GM21737 (cell line): ENCODE measurements at regions not wholly inside any gene's neighbourhood (a gene's known extent, or its start where the extent isn't known, plus 50 kb on each side); places are given as distances from the start of the nearest gene placed in this dataset.

Source experiments
- ATAC-seq: cut with Tn5 transposase; IDR thresholded peaks from one replicate; pipeline ENCODE4 v1.9.1; 2021; ENCODE audit warnings: mild to moderate bottlenecking, moderate library complexity; ENCODE audit not compliant: unreplicated experiment

DNA sequence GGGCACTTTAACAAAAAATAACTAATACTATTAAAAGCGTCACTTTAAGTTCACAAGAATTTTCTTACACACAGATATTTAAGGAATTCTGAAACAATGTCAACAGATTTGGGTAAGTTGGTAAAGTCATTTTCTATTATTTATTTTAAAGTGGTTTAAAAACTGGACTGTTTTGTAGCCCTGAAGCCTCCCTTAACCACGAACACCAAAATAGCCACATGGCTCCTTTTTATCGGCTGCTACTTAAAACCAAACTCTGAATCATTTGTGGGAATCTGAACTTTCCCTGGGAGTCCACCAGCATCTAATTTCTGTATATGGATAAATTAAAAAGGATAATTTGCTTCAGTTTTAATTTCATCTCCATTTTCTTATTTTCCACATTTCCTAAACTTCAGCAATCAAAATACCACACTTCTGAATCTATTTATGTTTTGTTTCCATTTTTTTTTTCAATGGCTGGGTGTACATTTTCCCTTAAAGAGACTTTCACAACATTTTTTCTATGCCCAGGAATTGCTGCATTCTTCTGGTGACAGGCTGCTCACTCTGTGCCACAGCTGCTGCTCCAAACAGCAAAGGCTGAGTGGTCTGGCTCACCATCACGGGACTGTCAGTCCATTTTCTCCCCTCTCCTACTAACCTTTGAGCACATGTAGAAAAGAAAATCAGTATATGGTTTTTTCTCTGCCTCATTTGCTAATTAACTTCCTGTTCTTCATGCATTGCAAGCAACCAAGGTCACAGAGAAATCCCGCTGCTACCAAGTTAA lies 255.5 kb upstream of the KCNJ16 start:
- no peak for ATAC-seq

DNA sequence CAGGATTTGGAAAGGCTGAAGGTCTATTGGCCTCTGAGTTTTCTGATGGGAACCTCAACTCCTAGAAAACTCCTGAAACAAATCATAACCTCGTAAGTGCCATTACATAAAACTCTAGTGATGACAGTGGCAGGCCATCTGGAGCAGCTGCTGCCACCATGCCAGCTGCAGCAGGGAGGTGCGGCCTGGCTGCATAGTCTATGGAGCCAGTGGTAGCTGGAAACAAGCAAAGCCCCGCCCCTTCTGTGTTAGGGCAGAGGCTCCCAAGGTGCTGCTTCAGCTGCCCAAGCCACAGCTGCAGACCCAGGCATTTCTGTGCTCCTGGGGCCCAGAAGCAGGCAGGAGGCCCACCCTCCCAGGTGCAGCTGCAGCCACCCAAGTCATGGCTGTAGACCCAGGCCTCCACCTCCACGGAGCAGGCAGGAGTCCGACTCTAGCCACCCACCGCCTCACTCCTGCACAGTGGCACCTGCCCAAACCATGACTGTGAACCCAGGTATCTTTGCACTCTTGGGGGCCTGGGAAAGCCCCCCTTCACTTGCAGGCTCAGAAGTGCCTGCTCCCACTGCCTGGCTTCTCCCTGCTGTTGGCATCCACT lies 254.1 kb upstream of the KCNJ16 start:
- ATAC-seq: no peak

DNA sequence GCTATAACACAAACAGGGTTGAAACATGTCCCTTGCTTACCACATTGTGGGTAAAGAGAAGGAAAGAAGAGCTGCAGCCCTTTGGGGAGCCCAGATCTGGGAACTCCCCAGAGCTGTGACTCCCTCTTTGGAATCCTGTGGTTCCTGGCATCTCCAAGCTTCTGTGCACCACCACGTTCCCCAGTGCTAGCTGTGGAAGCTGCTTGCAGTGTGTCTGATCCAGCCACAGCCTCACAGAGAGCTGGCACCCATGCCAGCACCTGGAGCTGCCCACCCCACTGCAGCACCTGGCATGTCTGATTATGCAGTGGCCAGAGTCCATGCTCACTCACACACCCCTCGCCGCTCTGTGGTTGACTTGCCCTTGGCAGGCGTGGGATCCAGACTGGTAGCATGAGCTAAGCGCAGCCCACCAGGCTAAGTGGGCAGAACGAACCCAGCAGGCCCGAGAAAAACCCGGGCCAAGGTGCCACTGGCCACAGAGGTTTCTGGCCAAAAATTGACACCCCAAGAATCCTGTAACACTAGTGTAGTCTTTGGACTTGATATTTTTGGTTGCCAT lies 252.6 kb upstream of the KCNJ16 start:
- ATAC-seq: no peak

DNA sequence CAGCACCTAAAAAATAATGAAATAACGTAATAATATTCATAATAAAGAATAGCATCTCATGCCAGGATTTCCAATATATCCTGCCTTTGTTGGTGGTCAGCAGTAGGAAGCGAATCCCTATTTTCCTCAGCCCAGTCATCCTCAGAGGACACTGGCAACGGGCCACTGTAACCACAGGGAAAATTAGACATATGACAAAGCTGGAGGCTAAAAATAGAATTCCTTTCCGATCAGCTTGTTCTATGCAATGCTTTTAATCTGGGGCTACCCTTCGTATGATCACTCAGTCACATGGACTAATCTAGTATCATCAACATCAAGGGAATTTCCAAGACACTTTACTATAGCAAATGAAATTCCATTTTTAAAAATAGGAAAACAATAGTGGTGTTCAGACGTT lies 246.9 kb upstream of the KCNJ16 start:
- no peak for ATAC-seq

DNA sequence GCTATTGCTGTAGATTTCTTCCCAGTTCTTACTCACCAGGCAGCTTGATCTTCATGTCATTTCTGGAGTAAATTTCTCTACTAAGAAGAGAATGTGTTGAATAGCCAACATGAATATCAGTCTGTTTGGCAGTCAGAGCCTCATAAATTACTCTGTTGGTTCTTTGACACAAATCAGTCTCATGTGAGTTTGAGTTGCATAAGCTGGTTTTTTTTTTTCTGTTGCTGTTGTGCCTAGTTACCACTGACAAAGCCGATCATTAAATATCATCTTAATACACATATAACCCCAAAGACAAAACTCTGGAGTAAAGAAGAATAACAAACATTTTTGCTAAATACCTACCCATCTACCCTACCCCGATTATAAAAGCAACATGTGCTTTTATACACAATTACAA lies 240.5 kb upstream of the KCNJ16 start:
- no peak for ATAC-seq

DNA sequence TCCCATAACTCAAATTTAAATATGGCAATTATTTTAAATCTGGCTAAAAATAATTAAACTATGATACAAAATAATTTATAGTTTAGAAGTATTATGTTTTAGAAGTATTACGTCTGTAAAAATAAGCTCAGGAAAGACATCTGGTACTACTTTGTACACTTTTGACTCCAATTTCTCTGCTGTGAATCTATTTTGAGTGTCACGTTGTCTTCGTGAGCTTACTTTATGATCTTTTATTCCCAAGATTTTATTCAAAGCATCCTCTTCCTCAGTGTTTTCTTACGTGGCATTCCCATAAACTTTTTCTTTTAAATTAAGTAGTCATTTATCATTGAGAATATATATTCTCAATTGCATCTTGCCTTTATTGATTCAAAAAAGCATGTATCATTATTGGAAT lies 223.3 kb upstream of the KCNJ16 start:
- no peak for ATAC-seq

DNA sequence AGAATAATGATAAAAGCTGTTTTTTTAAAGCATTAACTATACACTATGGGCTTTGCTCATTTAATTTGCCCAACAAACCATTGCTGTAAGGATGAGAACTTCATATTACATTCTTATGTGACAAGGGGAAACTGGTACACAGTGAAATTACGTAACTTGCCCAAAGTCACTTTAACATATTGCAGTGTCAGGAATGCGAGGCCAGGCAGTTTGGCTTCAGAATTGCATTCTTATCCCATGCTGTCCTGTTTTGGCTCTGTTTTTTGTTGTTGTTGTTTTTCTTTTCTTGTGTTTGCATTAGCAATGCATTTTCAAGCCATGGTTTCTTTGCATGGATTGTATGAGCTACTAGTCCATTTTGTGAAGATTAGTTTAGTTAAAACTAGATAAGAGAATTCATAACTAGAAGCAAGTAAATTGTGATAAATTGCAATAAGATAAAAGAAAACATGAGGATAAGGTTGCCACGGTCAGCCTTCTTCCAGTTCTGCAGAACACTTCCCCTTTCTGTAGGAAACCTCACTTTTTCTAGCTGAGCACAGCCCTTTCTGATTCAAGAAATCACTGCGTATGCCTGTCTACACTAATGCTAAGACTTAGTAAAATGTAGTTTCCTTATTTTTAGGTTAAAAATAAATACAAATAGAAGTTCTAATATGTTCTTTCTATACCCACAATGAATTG lies 221.3 kb upstream of the KCNJ16 start:
- no peak for ATAC-seq

DNA sequence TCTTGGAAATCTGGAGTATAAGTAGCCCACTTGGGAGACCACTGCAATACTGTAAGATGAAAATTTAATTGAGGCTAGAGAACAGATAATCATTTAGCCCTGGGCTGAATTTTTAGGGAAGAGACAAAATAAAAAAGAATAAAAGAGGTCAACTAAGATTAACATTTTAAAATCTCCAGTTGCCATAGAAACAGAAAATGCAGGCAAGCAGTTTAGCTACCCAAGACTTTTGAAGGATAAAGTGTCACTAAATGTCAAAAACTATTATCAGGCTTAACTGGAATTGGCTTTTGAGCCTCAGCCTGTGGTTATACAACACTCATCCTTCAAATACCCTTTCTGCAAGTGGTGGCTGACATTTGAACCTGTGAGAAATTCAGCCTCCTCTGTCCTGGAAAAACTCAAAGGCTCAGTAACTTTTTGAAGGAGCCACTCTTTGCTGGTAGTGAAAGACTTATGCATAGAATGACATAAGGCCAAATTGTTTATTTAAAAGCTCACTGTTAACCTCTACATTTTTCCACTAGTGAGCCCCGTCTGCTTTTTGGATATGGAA lies 220.7 kb upstream of the KCNJ16 start:
- no peak for ATAC-seq

DNA sequence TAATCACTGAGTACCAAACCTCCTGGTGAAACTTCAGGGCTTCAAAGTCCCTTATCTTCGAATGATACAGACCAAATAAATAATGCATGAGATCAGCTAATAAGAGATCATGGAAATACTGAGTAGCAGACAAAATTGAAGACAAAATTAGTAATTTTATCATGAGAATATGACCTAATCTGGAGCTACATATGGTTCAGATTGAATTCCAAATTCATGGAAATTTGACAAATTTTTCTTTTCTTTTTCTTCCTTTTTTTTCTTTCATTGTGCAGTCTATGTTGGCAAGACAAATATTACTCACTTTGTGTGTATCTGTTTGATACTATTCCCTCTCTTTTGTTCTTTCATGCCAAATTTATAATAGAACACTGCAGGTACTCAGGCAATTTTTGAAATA lies 218.1 kb upstream of the KCNJ16 start:
- no peak for ATAC-seq

DNA sequence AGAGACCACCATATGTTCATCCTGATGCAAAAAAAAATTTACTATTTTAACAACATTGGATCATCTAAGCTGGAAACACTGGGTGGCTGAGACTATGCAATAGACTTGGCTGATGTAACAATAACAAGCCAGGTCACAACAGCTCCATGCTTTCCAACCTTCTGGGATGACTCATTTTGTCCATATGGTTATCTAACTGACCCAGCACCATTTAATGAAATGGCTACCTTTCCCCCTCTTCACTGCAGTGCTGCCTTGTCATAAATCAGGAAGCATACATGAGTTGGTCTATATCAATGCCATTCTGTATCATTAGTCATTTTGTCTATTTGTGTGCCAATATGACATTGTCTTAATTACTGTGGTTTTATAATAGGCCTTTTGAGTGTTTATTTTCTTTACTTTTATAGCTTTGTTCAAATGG lies 217.6 kb upstream of the KCNJ16 start:
- ATAC-seq: no peak

DNA sequence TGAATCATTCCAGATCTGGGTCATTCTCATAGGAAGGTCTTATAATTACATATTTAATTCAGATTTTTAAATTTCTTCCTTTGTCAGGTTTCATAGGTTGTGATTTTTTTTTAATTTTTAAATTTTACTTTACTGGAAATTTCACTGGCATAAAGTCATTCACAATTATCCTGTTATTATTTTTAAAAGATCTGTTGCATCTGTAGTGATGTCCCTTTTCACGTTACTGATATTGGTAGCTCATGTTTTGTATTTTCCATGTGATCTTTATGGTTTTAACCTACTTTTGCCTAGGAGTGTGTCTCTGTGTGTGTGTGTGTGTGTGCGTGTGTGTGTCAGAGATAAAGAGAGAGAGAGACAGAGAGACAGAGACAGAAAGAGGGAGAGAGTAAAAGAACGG lies 216.6 kb upstream of the KCNJ16 start:
- no peak for ATAC-seq

DNA sequence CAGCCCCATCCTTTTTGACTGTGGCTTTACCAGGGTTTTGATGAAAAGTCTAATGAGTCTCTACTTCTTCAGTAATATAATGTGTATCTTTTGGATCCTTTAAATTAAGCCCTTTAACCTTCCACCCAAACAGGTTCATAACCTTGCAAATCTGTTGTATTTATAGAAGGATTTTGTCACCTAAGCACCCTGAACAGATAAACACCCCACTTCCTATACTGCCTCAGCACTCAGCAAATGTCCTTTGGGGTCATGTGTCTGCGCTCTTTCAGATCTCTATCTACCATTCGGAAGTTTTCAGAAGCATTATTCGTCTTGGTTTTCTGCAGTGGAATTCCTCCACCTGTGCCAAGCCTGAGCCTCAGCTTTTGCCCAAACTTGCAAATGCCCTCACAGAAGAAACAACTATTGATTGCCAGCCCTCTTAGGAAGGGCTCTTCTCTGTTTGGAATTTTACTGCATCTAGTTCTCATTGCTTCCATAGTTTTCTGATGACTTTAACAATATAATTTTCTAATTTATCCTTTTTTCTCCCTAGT lies 214.8 kb upstream of the KCNJ16 start:
- no peak for ATAC-seq

DNA sequence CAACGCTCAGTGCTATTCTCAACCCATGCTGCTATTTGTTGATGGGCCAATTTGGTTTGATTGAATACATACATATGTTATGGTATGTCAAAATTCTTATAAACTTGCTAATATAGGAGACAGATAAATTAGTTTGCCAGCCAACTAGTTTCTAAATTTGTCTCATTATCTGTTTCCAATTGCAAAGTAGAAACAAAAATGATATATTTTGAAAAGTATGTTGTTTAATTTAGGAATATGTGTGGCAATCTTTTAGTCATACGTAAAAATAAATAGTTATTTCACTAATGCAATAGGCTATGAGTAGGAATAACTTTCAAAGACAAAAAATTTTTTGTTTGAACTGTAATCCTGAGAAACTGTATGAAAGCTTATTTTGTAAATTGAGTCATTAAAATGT lies 210.6 kb upstream of the KCNJ16 start:
- ATAC-seq: no peak

DNA sequence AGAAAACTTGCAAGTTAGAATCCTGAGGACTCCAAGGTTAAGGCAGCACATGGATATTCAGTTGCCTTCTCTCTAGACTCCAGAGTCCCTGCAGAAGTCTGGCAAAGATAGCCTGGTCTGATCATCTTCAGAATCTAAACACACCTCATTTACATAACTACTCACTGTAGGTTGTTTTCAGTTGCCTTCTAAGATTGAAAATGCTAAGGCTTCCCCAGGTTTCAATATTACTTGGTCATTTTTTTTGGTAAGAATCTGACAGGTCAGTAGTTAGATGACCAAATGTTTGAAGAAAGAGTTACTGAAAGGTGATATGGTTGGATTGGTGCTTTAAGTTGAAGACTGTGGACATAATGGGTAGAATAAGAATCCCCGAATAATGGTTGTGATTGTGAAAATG lies 205.4 kb upstream of the KCNJ16 start:
- peak; percentile 57 for ATAC-seq

DNA sequence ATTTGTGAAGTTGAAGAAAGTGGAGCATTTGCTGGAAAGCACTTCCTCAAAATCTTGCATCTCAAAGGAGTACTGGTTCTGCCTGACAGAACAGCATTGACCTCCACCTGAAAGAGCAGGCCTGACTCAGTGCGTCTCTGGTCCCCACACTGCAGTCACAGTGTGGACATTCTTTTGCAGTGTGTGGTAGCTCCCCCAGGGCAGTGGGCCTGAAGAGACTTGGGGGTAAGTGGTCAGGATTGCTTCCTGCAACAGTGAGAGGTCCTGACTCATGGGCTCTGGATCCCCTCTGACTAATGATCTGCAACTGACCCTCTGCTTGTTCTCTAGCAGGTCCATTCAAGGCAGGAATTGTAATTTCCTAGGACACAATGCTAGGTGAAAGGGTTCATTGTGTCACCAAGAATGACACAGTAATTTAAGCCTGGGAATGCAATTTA lies 204.9 kb upstream of the KCNJ16 start:
- peak; percentile 35 for ATAC-seq

DNA sequence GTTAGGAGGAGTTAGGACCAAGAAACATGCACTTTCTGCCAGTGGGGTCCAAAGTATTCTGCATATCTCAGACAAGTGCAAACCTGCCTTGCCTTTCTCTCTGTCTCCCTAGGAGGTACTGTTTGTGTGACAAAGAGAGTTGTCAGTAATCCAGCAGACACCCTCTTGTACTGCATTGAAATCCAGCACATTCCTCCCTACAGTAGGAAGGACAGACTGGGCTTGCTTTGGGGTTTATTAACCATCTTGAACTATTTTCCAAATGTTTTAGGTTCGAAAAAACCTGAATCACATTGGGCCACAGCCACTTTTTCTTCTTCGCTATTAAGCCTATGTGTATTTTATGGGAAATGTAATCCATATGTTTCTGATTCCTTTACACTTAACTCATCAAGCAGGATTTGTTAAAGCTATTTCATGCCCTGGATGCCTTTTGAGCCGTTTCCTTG lies 204.2 kb upstream of the KCNJ16 start:
- ATAC-seq: no peak

DNA sequence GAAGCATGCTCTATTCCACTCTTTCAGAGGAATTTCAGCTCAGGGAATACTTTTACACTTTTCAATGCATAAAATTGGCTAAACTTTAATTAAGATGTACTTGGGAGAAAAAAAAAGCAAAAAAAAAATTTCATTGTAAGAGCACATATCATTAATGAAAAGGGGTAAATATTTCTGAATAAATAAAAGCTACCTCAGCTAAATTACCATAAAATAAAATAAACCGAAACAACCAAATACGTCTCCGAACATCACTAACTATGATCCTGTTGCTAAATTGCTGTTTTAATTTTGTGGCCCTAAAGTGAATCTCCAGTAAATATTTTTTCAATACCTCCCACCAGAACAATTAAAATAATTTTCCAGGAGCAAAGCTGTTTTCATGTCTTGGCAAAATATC lies 203.7 kb upstream of the KCNJ16 start:
- ATAC-seq: no peak

DNA sequence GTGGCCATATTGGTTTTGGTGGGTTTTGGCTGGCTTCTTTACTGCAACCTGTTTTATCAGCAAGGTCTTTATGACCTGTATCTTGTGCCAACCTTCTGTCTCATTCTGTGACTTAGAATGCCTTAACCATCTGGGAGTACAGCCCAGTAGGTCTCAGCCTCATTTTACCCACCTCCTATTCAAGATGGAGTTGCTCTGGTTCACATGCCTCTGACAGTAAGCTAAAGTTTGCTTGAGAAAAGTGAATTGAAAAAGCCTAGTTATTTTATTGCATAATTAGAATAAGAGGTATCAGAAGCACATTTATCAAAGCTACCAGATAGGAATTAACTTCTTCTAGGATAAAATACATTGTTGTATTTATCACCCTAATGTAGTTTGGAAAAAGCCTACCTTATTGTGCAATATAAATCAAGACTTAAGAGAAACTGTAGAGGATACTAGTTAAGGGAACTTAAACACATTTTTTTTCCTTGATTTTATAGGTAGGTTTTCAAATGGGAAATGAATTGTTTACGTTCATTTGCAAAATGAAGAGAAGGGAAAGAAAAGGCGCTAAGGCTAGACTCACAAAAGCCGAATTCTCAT lies 202.3 kb upstream of the KCNJ16 start:
- no peak for ATAC-seq

DNA sequence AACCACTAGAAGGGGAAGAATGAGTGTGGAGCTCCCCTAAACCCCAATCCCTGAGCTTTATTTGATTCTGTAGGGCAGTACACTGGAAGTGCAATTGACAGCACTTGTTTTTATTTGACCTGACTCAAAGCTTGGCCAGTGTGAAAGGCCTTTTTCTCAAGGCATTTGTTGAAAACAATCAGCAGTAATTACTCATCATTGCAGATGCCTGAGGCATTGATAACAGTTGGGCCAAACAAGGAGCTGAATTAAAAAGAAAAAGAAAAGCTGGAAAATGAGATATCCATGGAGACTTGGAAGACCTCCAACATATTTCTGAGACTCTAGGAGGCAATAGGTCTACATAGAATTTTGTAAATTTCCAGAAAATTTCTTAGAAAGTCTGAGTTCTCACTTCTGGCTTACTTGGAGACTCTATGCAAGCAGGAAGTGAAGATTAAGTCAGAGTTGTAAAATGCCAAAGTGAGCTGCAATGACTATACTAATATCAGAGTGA lies 200.8 kb upstream of the KCNJ16 start:
- ATAC-seq: no peak

DNA sequence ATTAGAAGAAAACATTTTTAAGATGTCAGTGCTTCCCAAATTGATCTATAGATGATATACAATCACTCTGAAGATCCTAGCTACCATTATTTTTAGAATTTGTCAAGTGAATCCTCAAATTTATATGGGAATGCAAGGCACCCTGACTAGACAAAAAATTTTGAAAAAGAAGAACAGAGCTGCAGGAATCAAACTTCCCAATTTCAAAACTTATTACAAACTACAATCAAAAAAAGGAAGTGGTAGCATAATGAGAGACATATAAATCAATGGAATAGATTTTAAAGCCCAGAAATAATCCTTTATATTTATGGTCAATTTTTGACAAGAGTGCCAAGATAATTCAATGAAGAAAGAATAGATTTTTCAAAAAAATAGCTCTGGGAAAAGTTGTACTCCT lies 198.3 kb upstream of the KCNJ16 start:
- ATAC-seq: no peak

DNA sequence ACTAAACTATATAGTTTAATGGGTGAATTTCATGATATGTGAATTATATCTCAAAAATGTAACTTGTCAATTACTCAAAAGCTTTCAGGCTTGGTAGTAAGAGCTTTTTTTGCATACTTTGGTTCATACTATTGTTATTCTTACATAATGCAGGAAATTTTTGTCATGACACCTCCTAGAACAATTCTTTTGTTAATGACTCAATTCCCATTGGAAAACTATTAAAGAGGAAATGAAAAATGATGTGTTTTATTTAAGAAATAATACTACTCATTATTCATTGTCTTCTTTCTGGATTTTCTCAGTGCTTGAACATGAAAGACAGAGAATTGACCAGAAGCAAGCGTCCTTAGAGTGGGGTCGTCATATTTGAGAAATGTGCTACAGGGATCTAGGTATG lies 196.4 kb upstream of the KCNJ16 start:
- no peak for ATAC-seq
